K562 (cell line): ENCODE measurements at regions not wholly inside any gene's neighbourhood (a gene's known extent, or its start where the extent isn't known, plus 50 kb on each side); places are given as distances from the start of the nearest gene placed in this dataset.

Experiments used
- ATAC-seq: fragments of 200-7000 bp; cut with Tn5 transposase; 3 replicates; pipeline ENCODE4 v1.9.1; 2020; ENCODE audit warnings: moderate library complexity
- BruUV-seq: library from RNA; stranded (reverse); fragments of 400-500 nt; replicated peaks from 2 replicates; lab custom pipeline; 2021; lab: Mats Ljungman, UMichigan
- CTCF ChIA-PET: fragments of 300-600 bp; formaldehyde crosslinking; extraction: SDS; loops from one replicate; lab custom pipeline; 2021; ENCODE audit warnings: low intra/inter-chr PET ratio; lab: Yijun Ruan, JAX
- POLR2A ChIA-PET: fragments of 300-600, 350-650 bp; sonication (Branson Sonifier 250); formaldehyde crosslinking; extraction: SDS; loops from one replicate; lab custom pipeline; 2021; ENCODE audit warnings: antibody characterized with exemption, inconsistent platforms; lab: Yijun Ruan, JAX
- DNase-seq, 4 experiments: peaks; one replicate each; pipeline versions ENCODE4 v3.0.0 to v3.0.0-alpha.2; 2011 to 2018; ENCODE audit warnings: low spot score in 3 of 4, mixed read lengths in 3 of 4; ENCODE audit errors: extremely low read depth in 1 of 4
- FAIRE-seq: peaks from 2 replicates; lab custom pipeline; 2011; peaks lifted over from hg19 to GRCh38; lab: Jason Lieb, UNC
- H2AFZ ChIP-seq: 2 replicates; pipeline ENCODE4 v1.6.0; 2011; ENCODE audit warnings: low read depth, low read length, control low read depth, inconsistent platforms
- H3K27ac ChIP-seq: fragments of 200-600 bp; 3 replicates; pipeline ENCODE4 v1.8.0; 2011; ENCODE audit warnings: low read depth, mild to moderate bottlenecking, control low read depth, inconsistent platforms, low read length, moderate library complexity, mixed read lengths; ENCODE audit errors: extremely low read depth
- H3K27me3 ChIP-seq, 2 experiments: fragments of 300-600 bp in 1 of 2; 2 replicates in 1 of 2; 3 replicates in 1 of 2; pipeline versions ENCODE4 v1.6.0 to v1.8.0; 2011; ENCODE audit warnings: inconsistent platforms in 2 of 2, low read length in 2 of 2, mild to moderate bottlenecking in 1 of 2, mixed read lengths in 1 of 2, moderate library complexity in 1 of 2; ENCODE audit not compliant: control insufficient read depth in 2 of 2, insufficient read depth in 2 of 2
- H3K36me3 ChIP-seq: fragments of 300-600 bp; 3 replicates; pipeline ENCODE4 v1.8.0; 2011; ENCODE audit warnings: mild to moderate bottlenecking, low read length, inconsistent platforms; ENCODE audit not compliant: control insufficient read depth, insufficient read depth
- H3K4me1 ChIP-seq, 2 experiments: fragments of 200-600 bp in 1 of 2; replicated peaks in 1 of 2; 2 replicates in 1 of 2; 3 replicates in 1 of 2; pipeline versions ENCODE4 v1.5.1 to v1.8.0; 2011; ENCODE audit warnings: inconsistent platforms in 2 of 2, low read length in 2 of 2, mild to moderate bottlenecking in 1 of 2, mixed read lengths in 1 of 2, moderate library complexity in 1 of 2; ENCODE audit not compliant: control insufficient read depth in 2 of 2, insufficient read depth in 2 of 2
- H3K4me2 ChIP-seq: 2 replicates; pipeline ENCODE4 v1.6.1; 2011; ENCODE audit warnings: low read length, control low read depth, inconsistent platforms, mixed read lengths; ENCODE audit not compliant: insufficient read depth
- H3K4me3 ChIP-seq: fragments of 200-600 bp; sonication (generic), shearing (Covaris generic); 2 replicates; pipeline ENCODE4 v1.5.1; 2016; ENCODE audit warnings: control low read depth, inconsistent platforms
- H3K79me2 ChIP-seq: fragments of 200-600 bp; 3 replicates; pipeline ENCODE4 v1.8.0; 2011; ENCODE audit warnings: low read length, inconsistent platforms; ENCODE audit not compliant: control insufficient read depth, insufficient read depth
- H3K9ac ChIP-seq, 2 experiments: 2 replicates each; pipeline versions ENCODE4 v1.6.0 to v1.6.1; 2011; ENCODE audit warnings: low read depth in 2 of 2, low read length in 2 of 2, control low read depth in 1 of 2, inconsistent platforms in 1 of 2, mild to moderate bottlenecking in 1 of 2, mixed read lengths in 1 of 2; ENCODE audit not compliant: insufficient read depth in 1 of 2
- H3K9me1 ChIP-seq: one replicate; pipeline ENCODE4 v1.6.0; 2011; ENCODE audit warnings: inconsistent platforms, mild to moderate bottlenecking, low read length, moderate library complexity; ENCODE audit not compliant: control insufficient read depth, insufficient read depth
- H3K9me3 ChIP-seq: replicated peaks from 2 replicates; pipeline ENCODE4 v1.5.1; 2011; ENCODE audit warnings: low read depth, low read length, inconsistent platforms; ENCODE audit not compliant: control insufficient read depth, insufficient read depth
- H4K20me1 ChIP-seq: replicated peaks from 2 replicates; pipeline ENCODE4 v1.6.1; 2011; ENCODE audit warnings: low read length, inconsistent platforms, mixed read lengths; ENCODE audit not compliant: control insufficient read depth, insufficient read depth
- C11orf30 ChIP-seq: fragments of 450-650 bp; IDR thresholded peaks from 2 replicates; pipeline ENCODE4 v1.6.1; 2016; ENCODE audit warnings: low read depth, mild to moderate bottlenecking
- MAFF ChIP-seq: IDR thresholded peaks from 2 replicates; pipeline ENCODE4 v1.6.1; 2012; ENCODE audit warnings: low read length, improper control_type of control experiment
- MAFK ChIP-seq: IDR thresholded peaks from 2 replicates; pipeline ENCODE4 v1.6.1; 2011; ENCODE audit warnings: low read length, improper control_type of control experiment
- MEF2D ChIP-seq: conservative IDR thresholded peaks from 2 replicates; pipeline ENCODE4 v1.6.1; 2016; ENCODE audit warnings: low read depth, missing genetic modification characterization, missing compliant biosample characterization
- TSC22D4 ChIP-seq: fragments of 450-650 bp; IDR thresholded peaks from 2 replicates; pipeline ENCODE4 v1.6.1; 2016; ENCODE audit warnings: missing genetic modification characterization, missing biosample characterization, control low read depth
- ZNF316 ChIP-seq: fragments of 450-650 bp; IDR thresholded peaks from 2 replicates; pipeline ENCODE4 v1.6.1; 2016
- ZSCAN29 ChIP-seq: fragments of 450-650 bp; IDR thresholded peaks from 2 replicates; pipeline ENCODE4 v1.6.1; 2017
- WGBS: fragments of 100-300 bp; shearing (Covaris generic); methylation state at CpG from one replicate; pipeline ENCODE4 v1.1.6; 2016; ENCODE audit warnings: low coverage, mixed read lengths; ENCODE audit not compliant: insufficient coverage; ENCODE audit errors: missing lambda C conversion rate; 5-methylcytosine and 5-hydroxymethylcytosine counted together
- in situ Hi-C: fragments of 300-500 bp; cut with MboI; formaldehyde crosslinking; loops from 4 replicates; pipeline ENCODE4 v1.15.0; 2018; ENCODE audit warnings: inconsistent platforms, mixed read lengths
- intact Hi-C: fragments of 100-400 bp; cut with micrococcal nuclease; formaldehyde crosslinking; loops from 2 replicates; pipeline ENCODE4 v1.14.2; 2022

DNA sequence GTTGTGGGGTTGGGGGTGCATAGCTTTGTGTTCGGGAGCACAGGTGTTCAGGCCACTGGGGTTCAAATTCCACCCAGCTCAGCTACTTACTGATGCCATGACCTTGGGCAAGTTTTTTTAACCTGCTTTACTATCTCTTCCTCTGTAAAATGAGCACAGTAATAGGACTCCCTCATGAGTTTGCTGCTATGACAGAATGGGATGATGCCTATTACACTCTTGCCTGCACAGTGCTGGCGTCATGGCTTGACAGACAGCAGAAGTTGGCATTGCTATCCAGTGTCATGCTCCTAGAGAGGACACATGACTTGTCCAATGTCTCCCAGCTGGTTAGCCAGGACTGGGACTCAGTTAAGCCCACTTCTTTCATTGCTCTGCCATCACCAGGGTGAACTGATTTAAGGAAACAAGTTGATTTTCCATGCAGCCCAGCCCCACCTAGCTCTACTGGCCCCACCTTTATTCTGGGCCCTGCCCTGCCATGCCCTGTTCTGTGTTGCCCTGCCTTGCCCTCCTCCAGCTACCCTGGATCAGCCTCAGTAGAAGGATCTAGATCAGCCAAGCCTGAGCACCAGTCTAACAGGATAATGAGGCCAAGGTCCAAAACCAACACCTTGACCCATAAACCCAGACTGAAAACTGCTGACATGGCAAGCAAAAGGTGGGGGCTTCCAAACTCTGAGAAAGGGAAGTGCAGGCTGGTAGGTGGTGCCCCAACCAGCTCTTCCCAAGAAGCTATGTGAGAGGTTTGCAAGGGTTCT lies 155.8 kb upstream of the ATP11B start:
- no TSS peak for BruUV-seq
- Histone ChIP-seq H3K9me3 (no peaks in the 10 kb centered on the region), H3K9ac (no peak overlapping the region), H3K4me3 (no peak overlapping the region), H3K27ac (no peak overlapping the region), H4K20me1 (no peaks in the 10 kb centered on the region), H3K9me1 (no peaks in the 10 kb centered on the region), H3K79me2 (no peaks in the 10 kb centered on the region), H3K4me2 (no peak overlapping the region), H3K27me3 (0 out of 5 replicates have a peak, but pooled peaks cover under 1 to 3% of the 10 kb centered on the region in 2 experiments), H3K36me3 (no peaks in the 10 kb centered on the region), H3K4me1 (no peaks in the 10 kb centered on the region), H2AFZ (no peak overlapping the region)
- ATAC-seq (no peak), FAIRE-seq (no peak), DNase-seq (no peak)
- POLR2A ChIA-PET: no interaction called here
- intact Hi-C loops: no loop called here
- CTCF ChIA-PET: no interaction called here
- in situ Hi-C loops: no loop called here
- 0% methylated on average over 2 of the region's 2 CpGs for WGBS
- 0 out of 2 replicates have a peak, but pooled peaks have one; percentile 11 for TF ChIP-seq C11orf30
- TF ChIP-seq MAFF: peak; percentile 13; the same call in 1 of the 2 replicates
- TF ChIP-seq TSC22D4 (tag): no peak
- TF ChIP-seq MAFK: 0 out of 2 replicates have a peak, but pooled peaks have one; percentile 32
- peak; percentile 60 for TF ChIP-seq ZNF316
- no peak for TF ChIP-seq MEF2D (tag)
- no peak for TF ChIP-seq ZSCAN29
